GM12878 (cell line): ENCODE measurements at regions not wholly inside any gene's neighbourhood (a gene's known extent, or its start where the extent isn't known, plus 50 kb on each side); places are given as distances from the start of the nearest gene placed in this dataset.

Experiments used
- EP300 ChIP-seq, 2 experiments: fragments of 150-350 bp in 1 of 2; IDR thresholded peaks; 2 replicates each; pipeline ENCODE4 v1.6.1; 2011 to 2012; ENCODE audit warnings: low read depth in 2 of 2, low read length in 2 of 2, borderline replicate concordance in 1 of 2, improper control_type of control experiment in 1 of 2, inconsistent platforms in 1 of 2; ENCODE audit not compliant: control insufficient read depth in 1 of 2
- JUNB ChIP-seq: IDR thresholded peaks from 2 replicates; pipeline ENCODE4 v1.6.1; 2016; ENCODE audit warnings: antibody characterized with exemption, mild to moderate bottlenecking
- RFX5 ChIP-seq: IDR thresholded peaks from 2 replicates; pipeline ENCODE4 v1.6.1; 2011; ENCODE audit warnings: low read depth, low read length, improper control_type of control experiment
- TF ChIP-seq, protein P1 (sequence below): fragments of 450-650 bp; IDR thresholded peaks from 2 replicates; pipeline ENCODE4 v1.6.1; 2017; ENCODE audit warnings: antibody characterized with exemption, mild to moderate bottlenecking, moderate library complexity
- TF ChIP-seq, protein P2 (sequence below): fragments of 450-650 bp; formaldehyde crosslinking; IDR thresholded peaks from 2 replicates; pipeline ENCODE4 v1.4.0; 2022; ENCODE audit warnings: mild to moderate bottlenecking, moderate library complexity
- TF ChIP-seq, protein P3 (sequence below): fragments of 450-650 bp; IDR thresholded peaks from 2 replicates; pipeline ENCODE4 v1.6.1; 2017; ENCODE audit warnings: mild to moderate bottlenecking
- TF ChIP-seq, protein P4 (sequence below): IDR thresholded peaks from 2 replicates; pipeline ENCODE4 v1.6.1; 2011; ENCODE audit warnings: low read depth, mild to moderate bottlenecking, low read length, moderate library complexity, borderline replicate concordance; ENCODE audit errors: extremely low read depth
- TF ChIP-seq, protein P5 (sequence below): IDR thresholded peaks from 2 replicates; pipeline ENCODE4 v1.6.1; 2012; ENCODE audit warnings: low read depth, low read length, improper control_type of control experiment

DNA sequence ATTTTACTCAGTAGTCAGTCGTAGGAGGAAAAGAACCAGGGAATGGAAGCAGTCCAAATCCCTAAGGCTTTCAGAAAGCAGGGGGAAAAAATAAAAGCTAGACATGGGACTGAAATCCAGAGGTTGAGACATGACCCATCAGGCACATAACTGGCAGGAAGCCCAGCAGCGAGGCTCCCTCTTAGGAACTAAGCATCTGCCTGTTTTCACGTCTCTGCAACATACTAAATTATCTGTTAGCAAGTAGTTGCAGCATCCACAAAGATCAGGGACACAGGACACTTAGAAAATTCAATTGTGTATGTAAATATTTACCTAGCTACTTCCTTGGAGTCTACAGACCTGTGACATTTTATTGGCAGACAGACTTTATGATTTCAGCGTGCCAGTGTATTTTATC is 118.0 kb upstream of the EDNRA start (continued):
- TF ChIP-seq, protein P1, sequence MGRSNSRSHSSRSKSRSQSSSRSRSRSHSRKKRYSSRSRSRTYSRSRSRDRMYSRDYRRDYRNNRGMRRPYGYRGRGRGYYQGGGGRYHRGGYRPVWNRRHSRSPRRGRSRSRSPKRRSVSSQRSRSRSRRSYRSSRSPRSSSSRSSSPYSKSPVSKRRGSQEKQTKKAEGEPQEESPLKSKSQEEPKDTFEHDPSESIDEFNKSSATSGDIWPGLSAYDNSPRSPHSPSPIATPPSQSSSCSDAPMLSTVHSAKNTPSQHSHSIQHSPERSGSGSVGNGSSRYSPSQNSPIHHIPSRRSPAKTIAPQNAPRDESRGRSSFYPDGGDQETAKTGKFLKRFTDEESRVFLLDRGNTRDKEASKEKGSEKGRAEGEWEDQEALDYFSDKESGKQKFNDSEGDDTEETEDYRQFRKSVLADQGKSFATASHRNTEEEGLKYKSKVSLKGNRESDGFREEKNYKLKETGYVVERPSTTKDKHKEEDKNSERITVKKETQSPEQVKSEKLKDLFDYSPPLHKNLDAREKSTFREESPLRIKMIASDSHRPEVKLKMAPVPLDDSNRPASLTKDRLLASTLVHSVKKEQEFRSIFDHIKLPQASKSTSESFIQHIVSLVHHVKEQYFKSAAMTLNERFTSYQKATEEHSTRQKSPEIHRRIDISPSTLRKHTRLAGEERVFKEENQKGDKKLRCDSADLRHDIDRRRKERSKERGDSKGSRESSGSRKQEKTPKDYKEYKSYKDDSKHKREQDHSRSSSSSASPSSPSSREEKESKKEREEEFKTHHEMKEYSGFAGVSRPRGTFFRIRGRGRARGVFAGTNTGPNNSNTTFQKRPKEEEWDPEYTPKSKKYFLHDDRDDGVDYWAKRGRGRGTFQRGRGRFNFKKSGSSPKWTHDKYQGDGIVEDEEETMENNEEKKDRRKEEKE = no peak
- TF ChIP-seq, protein P2, sequence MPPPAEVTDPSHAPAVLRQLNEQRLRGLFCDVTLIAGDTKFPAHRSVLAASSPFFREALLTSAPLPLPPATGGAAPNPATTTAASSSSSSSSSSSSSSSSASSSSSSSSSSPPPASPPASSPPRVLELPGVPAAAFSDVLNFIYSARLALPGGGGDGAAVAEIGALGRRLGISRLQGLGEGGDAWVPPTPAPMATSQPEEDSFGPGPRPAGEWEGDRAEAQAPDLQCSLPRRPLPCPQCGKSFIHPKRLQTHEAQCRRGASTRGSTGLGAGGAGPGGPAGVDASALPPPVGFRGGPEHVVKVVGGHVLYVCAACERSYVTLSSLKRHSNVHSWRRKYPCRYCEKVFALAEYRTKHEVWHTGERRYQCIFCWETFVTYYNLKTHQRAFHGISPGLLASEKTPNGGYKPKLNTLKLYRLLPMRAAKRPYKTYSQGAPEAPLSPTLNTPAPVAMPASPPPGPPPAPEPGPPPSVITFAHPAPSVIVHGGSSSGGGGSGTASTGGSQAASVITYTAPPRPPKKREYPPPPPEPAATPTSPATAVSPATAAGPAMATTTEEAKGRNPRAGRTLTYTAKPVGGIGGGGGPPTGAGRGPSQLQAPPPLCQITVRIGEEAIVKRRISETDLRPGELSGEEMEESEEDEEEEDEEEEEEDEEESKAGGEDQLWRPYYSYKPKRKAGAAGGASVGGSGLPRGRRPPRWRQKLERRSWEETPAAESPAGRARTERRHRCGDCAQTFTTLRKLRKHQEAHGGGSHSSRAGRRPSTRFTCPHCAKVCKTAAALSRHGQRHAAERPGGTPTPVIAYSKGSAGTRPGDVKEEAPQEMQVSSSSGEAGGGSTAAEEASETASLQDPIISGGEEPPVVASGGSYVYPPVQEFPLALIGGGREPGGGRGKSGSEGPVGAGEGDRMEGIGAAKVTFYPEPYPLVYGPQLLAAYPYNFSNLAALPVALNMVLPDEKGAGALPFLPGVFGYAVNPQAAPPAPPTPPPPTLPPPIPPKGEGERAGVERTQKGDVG = no peak
- TF ChIP-seq, protein P3, sequence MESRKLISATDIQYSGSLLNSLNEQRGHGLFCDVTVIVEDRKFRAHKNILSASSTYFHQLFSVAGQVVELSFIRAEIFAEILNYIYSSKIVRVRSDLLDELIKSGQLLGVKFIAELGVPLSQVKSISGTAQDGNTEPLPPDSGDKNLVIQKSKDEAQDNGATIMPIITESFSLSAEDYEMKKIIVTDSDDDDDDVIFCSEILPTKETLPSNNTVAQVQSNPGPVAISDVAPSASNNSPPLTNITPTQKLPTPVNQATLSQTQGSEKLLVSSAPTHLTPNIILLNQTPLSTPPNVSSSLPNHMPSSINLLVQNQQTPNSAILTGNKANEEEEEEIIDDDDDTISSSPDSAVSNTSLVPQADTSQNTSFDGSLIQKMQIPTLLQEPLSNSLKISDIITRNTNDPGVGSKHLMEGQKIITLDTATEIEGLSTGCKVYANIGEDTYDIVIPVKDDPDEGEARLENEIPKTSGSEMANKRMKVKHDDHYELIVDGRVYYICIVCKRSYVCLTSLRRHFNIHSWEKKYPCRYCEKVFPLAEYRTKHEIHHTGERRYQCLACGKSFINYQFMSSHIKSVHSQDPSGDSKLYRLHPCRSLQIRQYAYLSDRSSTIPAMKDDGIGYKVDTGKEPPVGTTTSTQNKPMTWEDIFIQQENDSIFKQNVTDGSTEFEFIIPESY = no peak
- TF ChIP-seq, protein P4, sequence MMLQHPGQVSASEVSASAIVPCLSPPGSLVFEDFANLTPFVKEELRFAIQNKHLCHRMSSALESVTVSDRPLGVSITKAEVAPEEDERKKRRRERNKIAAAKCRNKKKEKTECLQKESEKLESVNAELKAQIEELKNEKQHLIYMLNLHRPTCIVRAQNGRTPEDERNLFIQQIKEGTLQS = no peak
- TF ChIP-seq RFX5 (no peak), JUNB (no peak), EP300 (IDR thresholded peaks at IDR 0.05; ENCODE audit: borderline replicate concordance in 1 of 2, control insufficient read depth in 1 of 2, low read depth in 2 of 2, low read length in 2 of 2) (no peak)
- TF ChIP-seq, protein P5, sequence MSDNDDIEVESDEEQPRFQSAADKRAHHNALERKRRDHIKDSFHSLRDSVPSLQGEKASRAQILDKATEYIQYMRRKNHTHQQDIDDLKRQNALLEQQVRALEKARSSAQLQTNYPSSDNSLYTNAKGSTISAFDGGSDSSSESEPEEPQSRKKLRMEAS = no peak
